ENCODE measurements at regions not wholly inside any gene's neighbourhood (a gene's known extent, or its start where the extent isn't known, plus 50 kb on each side); places are given as distances from the start of the nearest gene placed in this dataset.

- TF ChIP-seq ZNF592 (IDR thresholded peaks at IDR 0.05) (no peak), NBN (IDR thresholded peaks at IDR 0.05) (no peak)
Observed at GRCh38 chr5:164170814-164171213, 665.4 kb downstream of the MAT2B start (continued).

- ChIA-PET RAD21 (ENCODE audit: unreplicated experiment) (no interaction called here), POLR2A (no interaction called here), SMC1A (ENCODE audit: uncharacterized antibody, unreplicated experiment) (no interaction called here), CTCF (no interaction called here)
- no peak for TF ChIP-seq IRF3 (IDR thresholded peaks at IDR 0.05)
- TF ChIP-seq TCF12 (IDR thresholded peaks at IDR 0.05; ENCODE audit: low read depth, low read length), result no peak
- TF ChIP-seq SMARCA5 (IDR thresholded peaks at IDR 0.05), result no peak
- no peak for TF ChIP-seq E2F4 (IDR thresholded peaks at IDR 0.05; ENCODE audit: low read depth, low read length)
- no peak for TF ChIP-seq FOS (IDR thresholded peaks at IDR 0.05; ENCODE audit: borderline replicate concordance, extremely low read depth, insufficient read length)
- TF ChIP-seq NR2C2 (IDR thresholded peaks at IDR 0.05; ENCODE audit: borderline replicate concordance, control insufficient read depth, insufficient read length, low read depth), result no peak
- no peak for TF ChIP-seq IKZF2 (IDR thresholded peaks at IDR 0.05)
- TF ChIP-seq TCF3 (IDR thresholded peaks at IDR 0.05; ENCODE audit: borderline replicate concordance, insufficient read depth, low read depth, low read length), result no peak
- no peak for TF ChIP-seq CREM (IDR thresholded peaks at IDR 0.05; ENCODE audit: low read depth)
- no peak for TF ChIP-seq RB1 (IDR thresholded peaks at IDR 0.05; ENCODE audit: borderline replicate concordance)
- TF ChIP-seq ZBTB33 (IDR thresholded peaks at IDR 0.05), result no peak
- no peak for TF ChIP-seq EP300 (IDR thresholded peaks at IDR 0.05; ENCODE audit: borderline replicate concordance in 1 of 2, control insufficient read depth in 1 of 2, low read depth in 2 of 2, low read length in 2 of 2)
- TF ChIP-seq BMI1 (IDR thresholded peaks at IDR 0.05; ENCODE audit: borderline replicate concordance), result no peak
- H3K79me2 ChIP-seq (ENCODE audit: control insufficient read depth, insufficient read depth, low read length), result no peaks in the 10 kb centered on the region
- no peaks in the 10 kb centered on the region for H4K20me1 ChIP-seq (ENCODE audit: control insufficient read depth, insufficient read depth)
- in situ Hi-C loops (cut with MboI), result no loop called here
- no peaks in the 10 kb centered on the region for H3K36me3 ChIP-seq (ENCODE audit: control insufficient read depth in 2 of 2, insufficient read depth in 2 of 2, low read length in 1 of 2)
- no peaks in the 10 kb centered on the region for H3K27me3 ChIP-seq (replicated peaks in 1 of 2; ENCODE audit: control insufficient read depth in 2 of 2, insufficient read depth in 2 of 2, low read length in 1 of 2)
- no peak overlapping the region for H3K27ac ChIP-seq (ENCODE audit: control insufficient read depth, insufficient read depth)
- DNase-seq (ENCODE audit: low read depth, low spot score) (no peak), FAIRE-seq (no peak), ATAC-seq (no peak)
- BruUV-seq (replicated peaks), result no TSS peak
- no peak overlapping the region for H3K9ac ChIP-seq (ENCODE audit: control insufficient read depth, insufficient read depth, low read length)
- H3K4me2 ChIP-seq (ENCODE audit: control insufficient read depth, insufficient read depth), result no peak overlapping the region
- no peaks in the 10 kb centered on the region for H3K9me3 ChIP-seq (replicated peaks; ENCODE audit: control insufficient read depth, insufficient read depth, low read length)
- WGBS (ENCODE audit: insufficient coverage, insufficient replicate concordance, low lambda C conversion rate, missing lambda C conversion rate), result 0% methylated on average over 2 of the region's 2 CpGs
- H3K4me1 ChIP-seq (ENCODE audit: control insufficient read depth, insufficient read depth, low read length), result no peaks in the 10 kb centered on the region
- no peak overlapping the region for H3K4me3 ChIP-seq
- intact Hi-C loops (cut with micrococcal nuclease; ENCODE audit: unreplicated experiment), result no loop called here
- H2AFZ ChIP-seq (ENCODE audit: control insufficient read depth, low read depth, low read length), result no peak overlapping the region
Observed at GRCh38 chr5:164175083-164175482, 669.7 kb downstream of the MAT2B start.

All from GM12878 (cell line).